PFSK-1 (cell line): ENCODE measurements at regions not wholly inside any gene's neighbourhood (a gene's known extent, or its start where the extent isn't known, plus 50 kb on each side); places are given as distances from the start of the nearest gene placed in this dataset.

Experiments used
- FOXP2 ChIP-seq: optimal IDR thresholded peaks from 2 replicates; pipeline ENCODE3; 2011; ENCODE audit warnings: borderline replicate concordance, control low read depth, inconsistent platforms; ENCODE audit not compliant: insufficient read depth; ENCODE audit errors: extremely low read length, extremely low read depth
- POLR2AphosphoS5 ChIP-seq: IDR thresholded peaks from 2 replicates; pipeline ENCODE4 v1.6.1; 2012; ENCODE audit warnings: low read depth, mild to moderate bottlenecking, control low read depth, low read length, moderate library complexity
- SIN3A ChIP-seq: IDR thresholded peaks from 2 replicates; pipeline ENCODE4 v1.6.1; 2012; ENCODE audit warnings: mild to moderate bottlenecking, low read length, moderate library complexity, borderline replicate concordance; ENCODE audit not compliant: insufficient read depth
- TAF1 ChIP-seq: IDR thresholded peaks from 2 replicates; pipeline ENCODE4 v1.6.1; 2012; ENCODE audit warnings: low read length, control low read depth, borderline replicate concordance; ENCODE audit not compliant: insufficient read depth
- TF ChIP-seq, protein P1 (sequence below), 2 experiments: IDR thresholded peaks; 2 replicates each; pipeline versions ENCODE4 v1.6.1 to v1.8.0; 2011 to 2012; ENCODE audit warnings: low read depth in 2 of 2, low read length in 2 of 2, control low read depth in 1 of 2, inconsistent platforms in 1 of 2, mild to moderate bottlenecking in 1 of 2, moderate library complexity in 1 of 2; ENCODE audit not compliant: insufficient read depth in 1 of 2

GRCh38 chr3:192039593-192039992, 578.6 kb downstream of the PYDC2 start:
- TF ChIP-seq SIN3A, result no peak
- TF ChIP-seq POLR2AphosphoS5, result no peak
- TF ChIP-seq, protein P1, sequence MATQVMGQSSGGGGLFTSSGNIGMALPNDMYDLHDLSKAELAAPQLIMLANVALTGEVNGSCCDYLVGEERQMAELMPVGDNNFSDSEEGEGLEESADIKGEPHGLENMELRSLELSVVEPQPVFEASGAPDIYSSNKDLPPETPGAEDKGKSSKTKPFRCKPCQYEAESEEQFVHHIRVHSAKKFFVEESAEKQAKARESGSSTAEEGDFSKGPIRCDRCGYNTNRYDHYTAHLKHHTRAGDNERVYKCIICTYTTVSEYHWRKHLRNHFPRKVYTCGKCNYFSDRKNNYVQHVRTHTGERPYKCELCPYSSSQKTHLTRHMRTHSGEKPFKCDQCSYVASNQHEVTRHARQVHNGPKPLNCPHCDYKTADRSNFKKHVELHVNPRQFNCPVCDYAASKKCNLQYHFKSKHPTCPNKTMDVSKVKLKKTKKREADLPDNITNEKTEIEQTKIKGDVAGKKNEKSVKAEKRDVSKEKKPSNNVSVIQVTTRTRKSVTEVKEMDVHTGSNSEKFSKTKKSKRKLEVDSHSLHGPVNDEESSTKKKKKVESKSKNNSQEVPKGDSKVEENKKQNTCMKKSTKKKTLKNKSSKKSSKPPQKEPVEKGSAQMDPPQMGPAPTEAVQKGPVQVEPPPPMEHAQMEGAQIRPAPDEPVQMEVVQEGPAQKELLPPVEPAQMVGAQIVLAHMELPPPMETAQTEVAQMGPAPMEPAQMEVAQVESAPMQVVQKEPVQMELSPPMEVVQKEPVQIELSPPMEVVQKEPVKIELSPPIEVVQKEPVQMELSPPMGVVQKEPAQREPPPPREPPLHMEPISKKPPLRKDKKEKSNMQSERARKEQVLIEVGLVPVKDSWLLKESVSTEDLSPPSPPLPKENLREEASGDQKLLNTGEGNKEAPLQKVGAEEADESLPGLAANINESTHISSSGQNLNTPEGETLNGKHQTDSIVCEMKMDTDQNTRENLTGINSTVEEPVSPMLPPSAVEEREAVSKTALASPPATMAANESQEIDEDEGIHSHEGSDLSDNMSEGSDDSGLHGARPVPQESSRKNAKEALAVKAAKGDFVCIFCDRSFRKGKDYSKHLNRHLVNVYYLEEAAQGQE (IDR thresholded peaks at IDR 0.05; ENCODE audit: insufficient read depth in 1 of 2, low read depth in 2 of 2, low read length in 2 of 2), result no peak
- no peak for TF ChIP-seq FOXP2
- TF ChIP-seq TAF1, result no peak

GRCh38 chr3:192040282-192041043, 579.5 kb downstream of the PYDC2 start:
- TF ChIP-seq POLR2AphosphoS5, result no peak
- no peak for TF ChIP-seq TAF1
- TF ChIP-seq, protein P1 (IDR thresholded peaks at IDR 0.05; ENCODE audit: insufficient read depth in 1 of 2, low read depth in 2 of 2, low read length in 2 of 2), result no peak
- TF ChIP-seq FOXP2, result no peak
- no peak for TF ChIP-seq SIN3A

- TF ChIP-seq, protein P1 (IDR thresholded peaks at IDR 0.05; ENCODE audit: insufficient read depth in 1 of 2, low read depth in 2 of 2, low read length in 2 of 2), result no peak
- TF ChIP-seq POLR2AphosphoS5 (no peak), TAF1 (no peak), FOXP2 (no peak), SIN3A (no peak)
Observed at GRCh38 chr3:192042116-192042515, 581.2 kb downstream of the PYDC2 start.

- no peak for TF ChIP-seq FOXP2
- TF ChIP-seq, protein P1 (IDR thresholded peaks at IDR 0.05; ENCODE audit: insufficient read depth in 1 of 2, low read depth in 2 of 2, low read length in 2 of 2), result no peak
- TF ChIP-seq TAF1, result no peak
Observed at GRCh38 chr3:192054881-192055280, 593.9 kb downstream of the PYDC2 start.

GRCh38 chr3:192055946-192056345, 595.0 kb downstream of the PYDC2 start:
- no peak for TF ChIP-seq SIN3A
- TF ChIP-seq, protein P1 (IDR thresholded peaks at IDR 0.05; ENCODE audit: insufficient read depth in 1 of 2, low read depth in 2 of 2, low read length in 2 of 2), result no peak
- no peak for TF ChIP-seq TAF1
- no peak for TF ChIP-seq FOXP2
- no peak for TF ChIP-seq POLR2AphosphoS5
